ENCODE measurements at regions not wholly inside any gene's neighbourhood (a gene's known extent, or its start where the extent isn't known, plus 50 kb on each side); places are given as distances from the start of the nearest gene placed in this dataset.

DNA sequence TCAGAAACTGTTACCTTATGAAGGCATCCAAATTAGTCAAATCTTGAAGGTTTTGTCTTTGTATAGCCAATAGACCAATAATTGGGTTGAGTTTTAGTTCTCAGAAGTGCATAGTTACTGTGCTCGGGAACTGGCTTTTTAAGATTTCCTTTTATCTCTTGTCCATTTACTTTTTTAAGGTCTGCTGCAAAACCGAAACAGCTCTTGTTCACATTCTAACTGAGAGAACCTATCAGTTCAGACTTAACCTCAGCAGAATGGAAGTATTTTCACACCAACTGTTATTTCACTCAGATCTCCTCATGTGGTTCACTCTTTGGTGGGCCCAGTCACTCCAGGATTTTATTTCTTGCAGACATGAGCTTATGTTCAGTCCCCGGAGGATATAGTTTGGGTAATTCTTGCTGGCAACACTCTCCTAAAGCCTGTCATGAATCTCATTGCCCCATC is 55.5 kb downstream of the TPBG start:
- Histone ChIP-seq H3K36me3 (ENCODE audit: control insufficient read depth, insufficient read depth, low read length, severe bottlenecking) (no peaks in the 10 kb centered on the region), H3K4me1 (ENCODE audit: control insufficient read depth, insufficient read depth, low read length) (peaks cover 11% of the 10 kb centered on the region), H3K27me3 (replicated peaks; ENCODE audit: control insufficient read depth, insufficient read depth, low read length) (no peaks in the 10 kb centered on the region), H3K9ac (ENCODE audit: low read length) (no peak overlapping the region), H3K9me3 (ENCODE audit: control insufficient read depth, low read length) (no peaks in the 10 kb centered on the region), H3K4me3 (ENCODE audit: low read length) (no peak overlapping the region)
- no peak for DNase-seq (ENCODE audit: low read depth)

DNA sequence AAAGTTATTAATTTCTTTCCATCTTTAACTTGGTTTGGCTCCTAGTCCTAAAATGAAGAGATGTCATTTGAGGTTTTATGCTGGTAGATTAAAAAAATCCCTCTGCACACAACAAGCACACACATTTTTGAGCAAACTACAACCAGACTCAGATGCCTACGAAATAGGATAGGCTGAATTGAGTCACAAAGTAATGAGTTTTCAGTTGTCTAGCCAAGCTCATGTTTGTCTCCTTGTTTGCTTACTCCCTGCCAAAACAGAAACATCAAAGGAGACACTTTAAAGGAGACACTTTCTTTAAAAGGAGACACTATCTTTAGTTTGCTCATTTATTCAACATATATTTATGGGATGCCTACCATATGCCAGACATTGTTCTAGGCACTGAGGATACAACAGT is 56.2 kb downstream of the TPBG start:
- H3K9me3 ChIP-seq (ENCODE audit: control insufficient read depth, low read length): no peaks in the 10 kb centered on the region
- peak; percentile 8 for DNase-seq (ENCODE audit: low read depth)
- H3K27me3 ChIP-seq (replicated peaks; ENCODE audit: control insufficient read depth, insufficient read depth, low read length): no peaks in the 10 kb centered on the region
- H3K9ac ChIP-seq (ENCODE audit: low read length): no peak overlapping the region
- H3K4me3 ChIP-seq (ENCODE audit: low read length): no peak overlapping the region
- H3K36me3 ChIP-seq (ENCODE audit: control insufficient read depth, insufficient read depth, low read length, severe bottlenecking): no peaks in the 10 kb centered on the region
- peaks cover 11% of the 10 kb centered on the region for H3K4me1 ChIP-seq (ENCODE audit: control insufficient read depth, insufficient read depth, low read length)

DNA sequence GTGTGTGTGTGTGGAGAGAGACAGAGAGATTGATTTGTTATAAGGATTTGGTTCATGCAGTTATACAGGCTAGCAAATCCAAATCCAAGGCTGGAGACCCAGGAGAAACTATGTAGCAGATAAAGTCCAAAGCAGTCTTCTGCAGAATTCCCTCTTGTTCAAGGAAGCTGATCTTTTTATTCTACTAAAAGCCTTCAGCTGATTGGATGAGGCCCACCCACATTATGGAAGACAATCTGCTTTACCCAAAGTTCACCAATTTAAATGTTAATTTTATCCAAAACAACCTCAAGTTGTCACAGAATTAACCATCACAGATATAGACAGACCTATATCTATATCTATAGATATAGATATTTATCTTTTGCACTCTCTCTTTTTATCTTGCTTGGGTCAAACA is 67.0 kb downstream of the TPBG start:
- no peaks in the 10 kb centered on the region for H3K27me3 ChIP-seq (replicated peaks; ENCODE audit: control insufficient read depth, insufficient read depth, low read length)
- DNase-seq (ENCODE audit: low read depth): no peak
- no peaks in the 10 kb centered on the region for H3K4me1 ChIP-seq (ENCODE audit: control insufficient read depth, insufficient read depth, low read length)
- no peaks in the 10 kb centered on the region for H3K36me3 ChIP-seq (ENCODE audit: control insufficient read depth, insufficient read depth, low read length, severe bottlenecking)
- no peak overlapping the region for H3K4me3 ChIP-seq (ENCODE audit: low read length)
- H3K9me3 ChIP-seq (ENCODE audit: control insufficient read depth, low read length): no peaks in the 10 kb centered on the region
- no peak overlapping the region for H3K9ac ChIP-seq (ENCODE audit: low read length)

DNA sequence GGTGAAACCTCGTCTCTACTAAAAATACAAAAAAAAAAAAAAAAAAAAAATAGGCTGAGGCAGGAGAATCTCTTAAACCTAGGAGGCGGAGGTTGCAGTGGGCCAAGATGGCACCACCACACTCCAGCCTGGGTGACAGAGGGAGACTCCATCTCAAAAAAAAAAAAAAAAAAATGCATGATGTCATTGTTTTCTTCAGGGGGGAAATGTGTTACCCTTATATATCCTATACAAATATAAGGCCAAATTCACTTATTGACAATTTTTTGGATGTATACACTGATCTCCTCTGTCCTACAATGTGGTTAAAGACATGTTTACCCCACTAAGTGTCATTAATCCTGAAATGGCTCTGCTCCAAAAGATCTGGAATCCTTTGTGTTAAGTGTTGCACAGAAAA is 73.1 kb downstream of the TPBG start:
- H3K9ac ChIP-seq (ENCODE audit: low read length): no peak overlapping the region
- no peaks in the 10 kb centered on the region for H3K36me3 ChIP-seq (ENCODE audit: control insufficient read depth, insufficient read depth, low read length, severe bottlenecking)
- H3K9me3 ChIP-seq (ENCODE audit: control insufficient read depth, low read length): no peaks in the 10 kb centered on the region
- H3K27me3 ChIP-seq (replicated peaks; ENCODE audit: control insufficient read depth, insufficient read depth, low read length): no peaks in the 10 kb centered on the region
- no peak for DNase-seq (ENCODE audit: low read depth)
- H3K4me3 ChIP-seq (ENCODE audit: low read length): no peak overlapping the region
- H3K4me1 ChIP-seq (ENCODE audit: control insufficient read depth, insufficient read depth, low read length): no peaks in the 10 kb centered on the region

DNA sequence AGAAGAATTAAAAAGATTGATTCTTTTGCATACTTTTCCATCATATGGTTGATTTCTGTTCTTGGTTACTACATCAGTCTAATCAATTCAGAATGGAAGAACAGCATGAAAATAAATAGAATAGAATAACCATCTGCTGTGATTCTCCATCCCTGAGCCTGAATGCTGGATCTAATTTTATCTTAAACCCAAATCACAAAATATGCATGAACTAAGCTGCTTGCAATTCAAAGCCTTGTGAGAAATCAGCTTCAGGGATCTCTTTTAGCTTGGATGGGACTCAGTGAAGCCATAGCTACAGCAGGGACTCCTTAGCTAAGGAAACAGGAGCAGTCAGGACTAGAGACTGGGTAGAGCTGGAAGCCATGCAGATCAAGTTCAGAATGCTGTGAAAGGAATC is 74.1 kb downstream of the TPBG start:
- no peaks in the 10 kb centered on the region for H3K36me3 ChIP-seq (ENCODE audit: control insufficient read depth, insufficient read depth, low read length, severe bottlenecking)
- peak; percentile 32 for DNase-seq (ENCODE audit: low read depth)
- H3K4me1 ChIP-seq (ENCODE audit: control insufficient read depth, insufficient read depth, low read length): no peaks in the 10 kb centered on the region
- H3K27me3 ChIP-seq (replicated peaks; ENCODE audit: control insufficient read depth, insufficient read depth, low read length): no peaks in the 10 kb centered on the region
- H3K4me3 ChIP-seq (ENCODE audit: low read length): no peak overlapping the region
- H3K9me3 ChIP-seq (ENCODE audit: control insufficient read depth, low read length): no peaks in the 10 kb centered on the region
- H3K9ac ChIP-seq (ENCODE audit: low read length): no peak overlapping the region

DNA sequence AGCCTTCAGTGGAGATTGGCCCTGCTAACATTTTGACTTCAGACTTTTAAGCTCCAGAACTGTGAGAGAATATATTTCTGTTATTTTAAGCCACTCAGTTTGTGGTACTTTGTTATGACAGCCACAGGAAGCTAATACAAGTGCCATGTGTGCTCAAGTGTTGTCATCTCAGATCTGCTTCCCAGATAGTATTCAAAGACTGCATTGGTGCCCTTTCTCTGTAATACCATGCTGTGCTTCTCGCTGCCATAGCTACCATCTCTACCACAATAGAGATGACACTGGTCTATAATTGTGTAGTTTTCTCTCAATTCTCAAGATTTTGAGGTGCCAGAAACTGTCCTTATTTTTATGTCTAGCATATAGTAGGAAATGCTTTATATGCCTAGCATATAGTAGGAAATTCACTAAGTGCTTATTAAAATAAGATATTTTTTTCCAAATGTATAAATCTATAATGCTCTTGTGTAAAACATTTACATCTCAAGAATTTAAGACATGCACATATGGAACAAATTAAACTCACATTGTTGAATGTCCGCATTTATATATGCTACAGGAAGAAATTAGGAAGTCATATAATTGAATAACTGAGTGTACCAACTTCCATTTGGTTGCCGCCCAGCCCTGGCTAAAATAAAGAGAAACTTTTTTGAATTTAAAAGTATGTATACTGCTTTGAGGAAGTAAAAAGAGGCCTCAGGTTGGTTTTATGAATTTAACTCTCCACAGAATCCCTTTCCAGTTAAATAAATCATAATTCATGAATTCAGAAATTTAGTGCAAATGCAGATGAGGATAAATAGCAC is 77.6 kb downstream of the TPBG start:
- no peak for DNase-seq (ENCODE audit: low read depth)
- H3K27me3 ChIP-seq (replicated peaks; ENCODE audit: control insufficient read depth, insufficient read depth, low read length): no peaks in the 10 kb centered on the region
- H3K9ac ChIP-seq (ENCODE audit: low read length): no peak overlapping the region
- no peaks in the 10 kb centered on the region for H3K36me3 ChIP-seq (ENCODE audit: control insufficient read depth, insufficient read depth, low read length, severe bottlenecking)
- no peaks in the 10 kb centered on the region for H3K4me1 ChIP-seq (ENCODE audit: control insufficient read depth, insufficient read depth, low read length)
- H3K4me3 ChIP-seq (ENCODE audit: low read length): no peak overlapping the region
- no peaks in the 10 kb centered on the region for H3K9me3 ChIP-seq (ENCODE audit: control insufficient read depth, low read length)

DNA sequence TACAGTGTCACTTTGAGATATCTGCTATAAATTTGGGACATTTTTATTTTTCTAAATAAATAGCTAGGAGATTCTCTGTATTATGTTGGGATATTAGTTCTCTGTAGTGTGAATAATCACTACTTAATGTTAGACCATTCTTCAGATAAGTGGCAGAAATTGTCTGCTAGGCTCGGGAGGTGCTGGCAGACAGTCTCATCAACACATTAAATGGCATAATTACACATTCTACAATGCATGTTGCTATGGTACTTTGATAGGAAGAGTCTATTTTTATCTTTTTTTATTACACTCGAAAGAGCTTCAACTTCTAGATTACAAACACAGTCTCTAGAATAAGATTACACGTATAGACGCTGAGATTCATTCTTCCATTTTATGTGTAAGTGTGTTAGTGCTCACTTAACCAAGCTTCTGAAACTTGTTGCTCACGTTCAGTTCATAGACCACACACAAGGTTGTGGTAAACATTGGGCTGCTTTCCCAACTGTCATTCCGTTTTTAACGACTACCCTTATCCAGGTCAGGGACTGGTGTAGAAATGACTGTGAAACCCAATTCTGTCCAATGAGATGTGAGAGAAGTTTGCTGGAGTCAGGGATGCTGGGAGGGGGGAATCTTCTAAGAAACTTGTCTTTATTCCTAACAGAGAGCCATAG is 78.6 kb downstream of the TPBG start:
- no peak overlapping the region for H3K4me3 ChIP-seq (ENCODE audit: low read length)
- DNase-seq (ENCODE audit: low read depth): no peak
- H3K9ac ChIP-seq (ENCODE audit: low read length): no peak overlapping the region
- H3K9me3 ChIP-seq (ENCODE audit: control insufficient read depth, low read length): no peaks in the 10 kb centered on the region
- H3K27me3 ChIP-seq (replicated peaks; ENCODE audit: control insufficient read depth, insufficient read depth, low read length): no peaks in the 10 kb centered on the region
- no peaks in the 10 kb centered on the region for H3K36me3 ChIP-seq (ENCODE audit: control insufficient read depth, insufficient read depth, low read length, severe bottlenecking)
- no peaks in the 10 kb centered on the region for H3K4me1 ChIP-seq (ENCODE audit: control insufficient read depth, insufficient read depth, low read length)

DNA sequence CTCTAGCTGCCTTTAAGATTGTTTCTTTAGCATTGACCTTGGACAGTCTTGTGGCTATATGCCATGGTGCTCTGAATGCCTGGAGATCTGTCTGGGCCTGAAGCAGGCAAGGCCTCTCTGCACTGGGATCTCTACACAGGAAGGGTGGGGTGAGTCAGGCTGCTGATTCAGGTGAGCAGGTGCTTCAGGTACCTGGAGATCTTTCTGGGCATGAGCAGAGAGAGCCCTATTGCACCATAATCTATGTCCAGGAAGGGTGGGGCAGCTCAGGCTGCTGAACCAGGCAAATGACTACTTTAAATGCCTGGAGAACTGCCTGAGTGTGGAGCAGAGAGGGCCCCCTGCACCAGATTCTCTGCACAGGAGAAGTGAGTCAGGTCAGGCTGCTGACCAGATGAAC is 94.5 kb downstream of the TPBG start:
- H3K9me3 ChIP-seq (ENCODE audit: control insufficient read depth, low read length): peaks cover 11% of the 10 kb centered on the region
- H3K9ac ChIP-seq (ENCODE audit: low read length): no peak overlapping the region
- no peaks in the 10 kb centered on the region for H3K36me3 ChIP-seq (ENCODE audit: control insufficient read depth, insufficient read depth, low read length, severe bottlenecking)
- H3K4me3 ChIP-seq (ENCODE audit: low read length): no peak overlapping the region
- DNase-seq (ENCODE audit: low read depth): no peak
- no peaks in the 10 kb centered on the region for H3K27me3 ChIP-seq (replicated peaks; ENCODE audit: control insufficient read depth, insufficient read depth, low read length)
- no peaks in the 10 kb centered on the region for H3K4me1 ChIP-seq (ENCODE audit: control insufficient read depth, insufficient read depth, low read length)

DNA sequence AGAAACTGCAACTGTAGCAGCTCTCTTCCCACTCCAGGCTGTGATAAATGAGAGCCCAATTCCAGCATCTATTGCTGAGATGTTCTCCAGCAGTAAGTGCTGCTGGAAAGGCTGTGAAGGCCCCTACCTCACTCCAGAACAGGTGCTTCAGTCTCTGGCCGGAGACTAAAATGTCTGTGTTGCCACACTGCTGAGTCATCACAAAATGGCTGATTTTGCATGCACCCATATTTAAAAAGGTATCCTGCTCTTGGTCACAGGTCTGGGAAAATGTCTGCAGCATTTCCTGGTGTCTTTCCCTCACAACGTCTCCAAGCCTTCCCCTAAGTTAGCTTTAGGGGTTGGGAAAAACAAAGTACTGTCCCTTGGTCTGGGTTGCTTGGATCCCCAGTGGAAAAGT is 95.1 kb downstream of the TPBG start:
- Histone ChIP-seq H3K9me3 (ENCODE audit: control insufficient read depth, low read length) (peaks cover 11% of the 10 kb centered on the region), H3K4me1 (ENCODE audit: control insufficient read depth, insufficient read depth, low read length) (no peaks in the 10 kb centered on the region), H3K9ac (ENCODE audit: low read length) (no peak overlapping the region), H3K36me3 (ENCODE audit: control insufficient read depth, insufficient read depth, low read length, severe bottlenecking) (no peaks in the 10 kb centered on the region), H3K27me3 (replicated peaks; ENCODE audit: control insufficient read depth, insufficient read depth, low read length) (no peaks in the 10 kb centered on the region), H3K4me3 (ENCODE audit: low read length) (no peak overlapping the region)
- DNase-seq (ENCODE audit: low read depth): no peak

DNA sequence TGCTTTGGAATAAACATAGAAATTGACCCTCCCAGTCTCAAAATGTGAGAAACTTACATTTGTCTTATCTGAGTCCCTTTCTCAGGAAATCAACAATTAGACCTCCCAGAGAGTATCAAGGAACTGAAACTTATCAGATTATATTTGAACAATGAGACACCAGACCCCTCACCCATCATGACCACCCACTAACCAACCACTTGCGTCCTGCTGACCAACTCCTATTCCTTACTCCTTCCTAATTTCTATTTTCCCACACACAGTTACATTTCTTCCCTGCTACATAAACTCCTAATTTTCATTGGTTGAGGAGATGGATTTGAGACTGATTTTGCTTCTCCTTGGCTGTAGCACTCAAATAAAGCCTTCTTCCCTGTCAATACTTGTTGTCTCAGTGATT is 97.9 kb downstream of the TPBG start:
- Histone ChIP-seq H3K36me3 (ENCODE audit: control insufficient read depth, insufficient read depth, low read length, severe bottlenecking) (no peaks in the 10 kb centered on the region), H3K9ac (ENCODE audit: low read length) (no peak overlapping the region), H3K4me3 (ENCODE audit: low read length) (no peak overlapping the region), H3K9me3 (ENCODE audit: control insufficient read depth, low read length) (peaks cover 6% of the 10 kb centered on the region), H3K4me1 (ENCODE audit: control insufficient read depth, insufficient read depth, low read length) (no peaks in the 10 kb centered on the region), H3K27me3 (replicated peaks; ENCODE audit: control insufficient read depth, insufficient read depth, low read length) (no peaks in the 10 kb centered on the region)
- DNase-seq (ENCODE audit: low read depth): no peak

DNA sequence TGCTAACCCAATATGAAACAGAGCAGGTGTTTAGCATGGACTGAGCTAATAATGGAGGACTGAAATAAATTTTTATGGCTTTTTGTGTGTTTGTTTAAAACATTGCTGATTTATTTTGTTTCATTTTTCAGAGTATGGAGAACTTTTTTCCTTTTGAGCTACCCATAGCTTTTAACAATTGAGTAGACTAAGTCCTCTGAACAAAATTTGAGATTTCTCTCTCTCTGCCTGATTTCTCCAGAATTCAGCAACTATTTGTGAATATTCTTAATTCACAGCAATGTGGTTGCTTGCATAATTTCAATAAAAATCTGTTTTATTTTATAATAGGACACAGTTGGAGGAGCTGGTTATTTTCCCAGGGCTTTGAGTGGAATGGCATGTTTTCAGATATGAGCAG is 103.7 kb downstream of the TPBG start:
- Histone ChIP-seq H3K9me3 (ENCODE audit: control insufficient read depth, low read length) (no peaks in the 10 kb centered on the region), H3K4me1 (ENCODE audit: control insufficient read depth, insufficient read depth, low read length) (no peaks in the 10 kb centered on the region), H3K9ac (ENCODE audit: low read length) (no peak overlapping the region), H3K4me3 (ENCODE audit: low read length) (no peak overlapping the region), H3K36me3 (ENCODE audit: control insufficient read depth, insufficient read depth, low read length, severe bottlenecking) (no peaks in the 10 kb centered on the region), H3K27me3 (replicated peaks; ENCODE audit: control insufficient read depth, insufficient read depth, low read length) (no peaks in the 10 kb centered on the region)
- DNase-seq (ENCODE audit: low read depth): no peak
